H9 (cell line): ENCODE measurements at regions not wholly inside any gene's neighbourhood (a gene's known extent, or its start where the extent isn't known, plus 50 kb on each side); places are given as distances from the start of the nearest gene placed in this dataset.

Experiments
- DNase-seq: peaks from one replicate; pipeline ENCODE4 v3.0.0-alpha.2; 2017
- H2AFZ ChIP-seq: one replicate; pipeline ENCODE4 v1.6.1; 2013; ENCODE audit warnings: mild to moderate bottlenecking, low read length, control low read depth, moderate library complexity
- H2AK5ac ChIP-seq: 2 replicates; pipeline ENCODE4 v1.6.1; 2013; ENCODE audit warnings: low read length, control low read depth, mixed read lengths; ENCODE audit not compliant: insufficient read length
- H2BK120ac ChIP-seq: one replicate; pipeline ENCODE4 v1.6.1; 2013; ENCODE audit warnings: low read depth, mild to moderate bottlenecking, low read length, control low read depth, inconsistent platforms; ENCODE audit not compliant: poor library complexity, severe bottlenecking
- H2BK12ac ChIP-seq: 2 replicates; pipeline ENCODE4 v1.6.1; 2013; ENCODE audit warnings: low read length, control low read depth, mixed read lengths, low read depth; ENCODE audit not compliant: insufficient read length
- H2BK15ac ChIP-seq: 2 replicates; pipeline ENCODE4 v1.6.1; 2013; ENCODE audit warnings: low read depth, low read length, control low read depth
- H2BK20ac ChIP-seq: one replicate; pipeline ENCODE4 v1.6.1; 2013; ENCODE audit warnings: low read depth, mild to moderate bottlenecking, low read length, control low read depth, inconsistent platforms; ENCODE audit not compliant: poor library complexity, severe bottlenecking
- H2BK5ac ChIP-seq: 2 replicates; pipeline ENCODE4 v1.6.1; 2013; ENCODE audit warnings: low read length, control low read depth, mixed read lengths; ENCODE audit not compliant: insufficient read length
- H3K14ac ChIP-seq: 2 replicates; pipeline ENCODE4 v1.6.1; 2013; ENCODE audit warnings: low read length, control low read depth; ENCODE audit not compliant: insufficient read depth
- H3K18ac ChIP-seq: 2 replicates; pipeline ENCODE4 v1.6.1; 2013; ENCODE audit warnings: low read depth, mild to moderate bottlenecking, mixed read lengths, low read length, control low read depth; ENCODE audit not compliant: insufficient read length
- H3K23ac ChIP-seq: 2 replicates; pipeline ENCODE4 v1.6.1; 2013; ENCODE audit warnings: low read length, control low read depth, mixed read lengths, low read depth; ENCODE audit not compliant: insufficient read length
- H3K23me2 ChIP-seq: 2 replicates; pipeline ENCODE4 v1.6.1; 2013; ENCODE audit warnings: low read depth, mild to moderate bottlenecking, mixed read lengths, low read length, control low read depth; ENCODE audit not compliant: insufficient read length, poor library complexity, severe bottlenecking
- H3K27ac ChIP-seq: 2 replicates; pipeline ENCODE4 v1.5.1; 2013; ENCODE audit warnings: low read length, control low read depth, mixed read lengths, low read depth; ENCODE audit not compliant: insufficient read length
- H3K27me3 ChIP-seq: 2 replicates; pipeline ENCODE4 v1.6.1; 2013; ENCODE audit warnings: low read length, control low read depth, inconsistent platforms; ENCODE audit not compliant: insufficient read depth
- H3K4ac ChIP-seq: 2 replicates; pipeline ENCODE4 v1.6.1; 2013; ENCODE audit warnings: low read depth, mild to moderate bottlenecking, control low read depth, inconsistent platforms, low read length, moderate library complexity
- H3K4me1 ChIP-seq: 2 replicates; pipeline ENCODE4 v1.6.1; 2013; ENCODE audit warnings: low read length, control low read depth, inconsistent platforms; ENCODE audit not compliant: insufficient read depth
- H3K4me2 ChIP-seq: 2 replicates; pipeline ENCODE4 v1.6.1; 2013; ENCODE audit warnings: low read length, control low read depth, mixed read lengths; ENCODE audit not compliant: insufficient read length, insufficient read depth
- H3K56ac ChIP-seq: 2 replicates; pipeline ENCODE4 v1.6.1; 2013; ENCODE audit warnings: low read depth, mild to moderate bottlenecking, mixed read lengths, low read length, control low read depth; ENCODE audit not compliant: insufficient read length
- H3K79me1 ChIP-seq: 2 replicates; pipeline ENCODE4 v1.6.1; 2013; ENCODE audit warnings: low read depth, mild to moderate bottlenecking, moderate library complexity, low read length, control low read depth, inconsistent platforms; ENCODE audit not compliant: insufficient read depth, poor library complexity, severe bottlenecking
- H3K79me2 ChIP-seq: 2 replicates; pipeline ENCODE4 v1.6.1; 2013; ENCODE audit warnings: low read length, control low read depth, inconsistent platforms; ENCODE audit not compliant: insufficient read depth
- H3K9ac ChIP-seq: 2 replicates; pipeline ENCODE4 v1.6.1; 2013; ENCODE audit warnings: low read length, control low read depth, mixed read lengths; ENCODE audit not compliant: insufficient read length; ENCODE audit errors: extremely low read depth
- H3K9me3 ChIP-seq: one replicate; pipeline ENCODE4 v1.6.1; 2013; ENCODE audit warnings: low read depth, low read length, inconsistent platforms; ENCODE audit not compliant: control insufficient read depth
- H3T11ph ChIP-seq: one replicate; pipeline ENCODE4 v1.6.1; 2013; ENCODE audit warnings: mild to moderate bottlenecking, low read length, control low read depth, inconsistent platforms
- H4K20me1 ChIP-seq: one replicate; pipeline ENCODE4 v1.6.1; 2013; ENCODE audit not compliant: control insufficient read depth, insufficient read length, insufficient read depth
- H4K5ac ChIP-seq: 2 replicates; pipeline ENCODE4 v1.6.1; 2013; ENCODE audit warnings: low read depth, mild to moderate bottlenecking, mixed read lengths, low read length, control low read depth; ENCODE audit not compliant: insufficient read length
- H4K8ac ChIP-seq: replicated peaks from 2 replicates; pipeline ENCODE4 v1.6.1; 2013; ENCODE audit warnings: low read length, control low read depth, mixed read lengths, low read depth; ENCODE audit not compliant: insufficient read length
- H4K91ac ChIP-seq: 2 replicates; pipeline ENCODE4 v1.6.1; 2013; ENCODE audit warnings: low read depth, mild to moderate bottlenecking, moderate library complexity, mixed read lengths, low read length, control low read depth; ENCODE audit not compliant: insufficient read length
- H3K27ac Mint-ChIP-seq, 3 experiments: 2 replicates in 2 of 3; 3 replicates in 1 of 3; pipeline ENCODE4 v1.8.0; 2020 to 2021; ENCODE audit warnings: mixed read lengths in 3 of 3, mild to moderate bottlenecking in 1 of 3, moderate library complexity in 1 of 3
- H3K27me3 Mint-ChIP-seq: 2 replicates; pipeline ENCODE4 v1.8.0; 2021; ENCODE audit warnings: low read depth, mild to moderate bottlenecking, moderate library complexity, mixed read lengths
- H3K36me3 Mint-ChIP-seq, 3 experiments: 2 replicates in 2 of 3; 3 replicates in 1 of 3; pipeline ENCODE4 v1.8.0; 2020 to 2021; ENCODE audit warnings: low read depth in 3 of 3, mixed read lengths in 3 of 3; ENCODE audit not compliant: insufficient read depth in 1 of 3
- H3K4me1 Mint-ChIP-seq, 2 experiments: 2 replicates each; pipeline ENCODE4 v1.8.0; 2020; ENCODE audit warnings: mixed read lengths in 2 of 2
- H3K4me3 Mint-ChIP-seq, 2 experiments: 2 replicates in 1 of 2; 3 replicates in 1 of 2; pipeline ENCODE4 v1.8.0; 2020 to 2021; ENCODE audit warnings: mild to moderate bottlenecking in 2 of 2, mixed read lengths in 2 of 2, moderate library complexity in 1 of 2
- H3K9me3 Mint-ChIP-seq, 2 experiments: 2 replicates in 1 of 2; 3 replicates in 1 of 2; pipeline ENCODE4 v1.8.0; 2020; ENCODE audit warnings: mild to moderate bottlenecking in 2 of 2, mixed read lengths in 2 of 2, moderate library complexity in 1 of 2
- WGBS: extraction: QIAGEN DNeasy Blood & Tissue Kit; methylation state at CpG from one replicate; pipeline ENCODE4 v1.1.7; 2013; ENCODE audit warnings: missing lambda C conversion rate, low lambda C conversion rate, mixed read lengths; ENCODE audit not compliant: insufficient read length; ENCODE audit errors: extremely low coverage; 5-methylcytosine and 5-hydroxymethylcytosine counted together
- TF ChIP-seq, protein P1 (sequence below): fragments of 200-600 bp; sonication (generic); conservative IDR thresholded peaks from 3 replicates; pipeline ENCODE4 v1.8.0; 2021; ENCODE audit warnings: antibody characterized with exemption, mild to moderate bottlenecking

DNA sequence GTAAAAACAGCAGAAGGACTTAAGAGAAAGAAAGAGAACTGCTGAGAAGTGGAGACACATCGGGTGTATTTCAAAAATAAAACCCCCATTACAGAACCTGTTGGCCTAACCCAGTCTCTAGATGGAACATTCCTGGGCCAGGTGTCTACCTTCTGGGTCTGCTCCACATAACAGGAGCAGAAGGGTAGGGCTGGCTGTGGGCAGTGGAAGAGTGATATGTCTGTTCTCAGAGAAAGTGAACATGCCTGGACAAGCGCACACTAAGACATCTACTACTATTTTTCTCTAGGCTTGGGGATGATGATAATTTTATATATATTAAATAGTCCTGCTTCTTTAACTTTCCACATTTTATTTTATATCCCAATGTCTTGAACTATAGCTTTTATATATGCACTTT is 267.1 kb downstream of the TBC1D4 start:
- H4K20me1 ChIP-seq, result no peaks in the 10 kb centered on the region
- no peak for DNase-seq
- Mint-ChIP-seq H3K36me3 (no peaks in the 10 kb centered on the region), H3K4me1 (peaks cover 3 to 4% of the 10 kb centered on the region in 2 experiments), H3K27ac (no peak overlapping the region), H3K27me3 (peaks cover 3% of the 10 kb centered on the region), H3K9me3 (no peaks in the 10 kb centered on the region), H3K4me3 (no peak overlapping the region)
- TF ChIP-seq, protein P1, sequence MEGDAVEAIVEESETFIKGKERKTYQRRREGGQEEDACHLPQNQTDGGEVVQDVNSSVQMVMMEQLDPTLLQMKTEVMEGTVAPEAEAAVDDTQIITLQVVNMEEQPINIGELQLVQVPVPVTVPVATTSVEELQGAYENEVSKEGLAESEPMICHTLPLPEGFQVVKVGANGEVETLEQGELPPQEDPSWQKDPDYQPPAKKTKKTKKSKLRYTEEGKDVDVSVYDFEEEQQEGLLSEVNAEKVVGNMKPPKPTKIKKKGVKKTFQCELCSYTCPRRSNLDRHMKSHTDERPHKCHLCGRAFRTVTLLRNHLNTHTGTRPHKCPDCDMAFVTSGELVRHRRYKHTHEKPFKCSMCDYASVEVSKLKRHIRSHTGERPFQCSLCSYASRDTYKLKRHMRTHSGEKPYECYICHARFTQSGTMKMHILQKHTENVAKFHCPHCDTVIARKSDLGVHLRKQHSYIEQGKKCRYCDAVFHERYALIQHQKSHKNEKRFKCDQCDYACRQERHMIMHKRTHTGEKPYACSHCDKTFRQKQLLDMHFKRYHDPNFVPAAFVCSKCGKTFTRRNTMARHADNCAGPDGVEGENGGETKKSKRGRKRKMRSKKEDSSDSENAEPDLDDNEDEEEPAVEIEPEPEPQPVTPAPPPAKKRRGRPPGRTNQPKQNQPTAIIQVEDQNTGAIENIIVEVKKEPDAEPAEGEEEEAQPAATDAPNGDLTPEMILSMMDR, result no peak
- no peak overlapping the region for H4K8ac ChIP-seq
- no peak overlapping the region for H2BK5ac ChIP-seq
- H3K9me3 ChIP-seq, result no peaks in the 10 kb centered on the region
- H2BK20ac ChIP-seq, result no peak overlapping the region
- H4K91ac ChIP-seq, result no peak overlapping the region
- H3K9ac ChIP-seq, result no peak overlapping the region
- no CpG with 5 or more reads among the region's 2 CpGs for WGBS
- no peak overlapping the region for H3K4me2 ChIP-seq
- no peaks in the 10 kb centered on the region for H3K79me2 ChIP-seq
- no peaks in the 10 kb centered on the region for H3K27me3 ChIP-seq
- no peak overlapping the region for H2AK5ac ChIP-seq
- no peak overlapping the region for H3K14ac ChIP-seq
- H3K23ac ChIP-seq, result no peak overlapping the region
- H3K4me1 ChIP-seq, result no peaks in the 10 kb centered on the region
- H4K5ac ChIP-seq, result no peak overlapping the region
- H2BK120ac ChIP-seq, result no peak overlapping the region
- H3K23me2 ChIP-seq, result peaks cover 3% of the 10 kb centered on the region
- no peak overlapping the region for H3K4ac ChIP-seq
- H3K18ac ChIP-seq, result no peak overlapping the region
- H2AFZ ChIP-seq, result no peak overlapping the region
- H3K27ac ChIP-seq, result no peak overlapping the region
- no peak overlapping the region for H3K56ac ChIP-seq
- H3K79me1 ChIP-seq, result no peaks in the 10 kb centered on the region
- no peak overlapping the region for H2BK15ac ChIP-seq
- no peak overlapping the region for H3T11ph ChIP-seq
- H2BK12ac ChIP-seq, result no peak overlapping the region
